ENCODE measurements at regions not wholly inside any gene's neighbourhood (a gene's known extent, or its start where the extent isn't known, plus 50 kb on each side); places are given as distances from the start of the nearest gene placed in this dataset.

DNA sequence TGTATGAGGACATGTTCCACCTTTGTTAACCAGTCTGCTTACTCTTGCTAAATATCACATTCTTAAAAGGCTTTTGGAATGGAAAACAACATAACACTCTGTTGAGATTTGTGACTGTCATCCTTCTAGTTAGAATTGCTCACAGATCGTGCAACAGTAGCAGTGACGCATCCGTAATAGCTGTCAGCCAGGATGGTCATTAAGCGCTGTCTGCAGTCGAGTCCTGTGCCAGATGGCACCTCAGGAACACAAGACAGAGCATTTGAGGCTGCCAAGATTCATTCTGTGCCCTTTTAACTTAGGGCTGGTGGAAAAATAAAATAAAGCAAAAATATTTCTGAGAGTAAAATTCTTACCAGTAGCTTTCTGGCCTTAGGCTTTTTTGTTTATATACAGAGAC is 348.6 kb downstream of the ANKRD7 start:
- no peak for DNase-seq (ENCODE audit: low read depth)

DNA sequence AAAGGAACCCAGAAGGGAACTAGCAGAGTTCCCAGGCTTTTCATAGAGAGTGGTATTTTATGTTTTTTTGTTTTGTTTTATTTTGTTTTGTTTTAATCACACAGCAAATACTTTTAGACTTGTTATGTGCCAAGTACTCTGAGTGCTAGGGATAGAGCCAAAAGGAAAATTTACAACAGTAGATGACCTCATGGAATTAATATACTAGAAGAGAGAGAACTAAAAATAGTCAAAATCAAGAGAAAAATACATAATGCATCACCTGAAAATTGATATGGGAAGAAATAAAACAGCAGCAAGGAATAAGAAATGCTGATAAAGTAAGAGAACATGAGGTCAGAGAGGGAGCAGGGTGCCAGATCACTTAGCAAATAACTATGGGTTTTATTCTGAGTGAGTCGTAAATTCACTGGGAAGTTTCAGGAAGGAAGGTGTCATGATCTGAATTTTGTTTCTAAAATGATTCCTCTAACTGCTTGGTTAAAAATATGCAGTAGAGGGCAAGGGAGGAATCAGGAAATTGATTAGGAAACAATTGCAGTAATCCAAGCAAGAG is 351.0 kb downstream of the ANKRD7 start:
- DNase-seq (ENCODE audit: low read depth), result no peak

DNA sequence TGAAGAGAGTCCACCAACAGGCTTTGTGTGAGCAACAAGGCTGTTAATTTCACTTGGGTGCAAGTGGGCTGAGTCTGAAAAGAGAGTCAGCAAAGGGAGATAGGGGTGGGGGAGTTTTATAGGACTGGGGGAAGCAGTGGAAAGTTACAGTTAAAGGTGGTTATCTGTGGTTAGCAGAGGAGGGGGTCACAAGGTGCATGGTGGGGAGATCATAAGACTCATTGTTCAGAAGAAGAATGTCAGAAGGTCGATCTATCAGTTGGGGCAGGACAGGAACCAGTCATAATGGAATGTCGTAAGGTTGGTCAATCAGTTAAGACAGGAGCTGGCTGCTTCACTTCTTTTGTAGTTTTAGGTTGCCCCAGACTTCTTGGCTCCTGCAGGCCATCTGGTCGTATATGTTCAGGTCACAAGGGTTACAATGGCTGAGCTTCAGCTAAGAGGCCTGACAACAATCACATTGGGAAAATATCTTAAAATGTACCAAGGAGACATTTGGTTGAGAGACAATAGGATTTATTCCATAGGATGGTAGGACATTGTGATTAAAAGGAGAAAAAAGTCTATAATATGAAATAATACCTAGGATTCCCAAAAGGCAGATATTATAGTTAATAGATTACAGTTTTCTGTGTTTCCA is 356.4 kb downstream of the ANKRD7 start:
- no peak for DNase-seq (ENCODE audit: low read depth)

DNA sequence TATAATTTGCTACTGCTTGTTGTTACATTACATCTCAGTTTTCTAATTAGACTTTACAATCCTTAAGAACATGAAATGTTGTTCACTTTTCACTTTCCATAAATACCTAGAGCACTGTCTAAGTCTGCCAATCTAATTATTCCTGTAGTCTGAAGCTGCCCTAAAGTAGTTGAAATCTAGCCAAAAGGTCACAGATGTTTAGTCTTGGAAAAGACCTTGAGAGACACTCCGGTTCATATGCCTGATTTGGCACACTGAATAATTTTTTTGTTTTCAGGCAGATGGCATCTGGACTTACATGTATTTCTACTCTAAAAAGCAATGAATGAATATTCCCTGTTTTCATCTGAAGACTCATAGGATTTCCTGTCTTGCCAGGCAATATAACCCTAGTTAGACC is 359.1 kb downstream of the ANKRD7 start:
- no peak for DNase-seq (ENCODE audit: low read depth)

DNA sequence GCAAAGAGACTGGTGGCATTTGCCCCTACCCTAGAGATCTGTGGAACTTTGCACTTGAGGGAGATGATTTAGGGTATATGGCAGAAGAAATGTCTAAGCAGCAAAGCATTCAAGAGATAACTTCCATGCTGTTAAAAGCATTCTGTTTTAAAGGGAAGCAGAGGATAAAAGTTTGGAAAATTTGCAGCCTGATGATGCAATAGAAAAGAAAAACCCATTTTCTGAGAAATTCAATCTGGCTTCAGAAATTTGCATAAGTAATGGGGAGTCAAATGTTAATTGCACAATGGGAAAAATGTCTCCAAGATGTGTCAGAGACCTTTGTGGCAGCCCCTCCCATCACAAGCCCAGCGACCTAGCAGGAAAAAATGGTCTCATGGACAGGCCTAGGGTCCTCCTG is 361.7 kb downstream of the ANKRD7 start:
- no peak for DNase-seq (ENCODE audit: low read depth)

DNA sequence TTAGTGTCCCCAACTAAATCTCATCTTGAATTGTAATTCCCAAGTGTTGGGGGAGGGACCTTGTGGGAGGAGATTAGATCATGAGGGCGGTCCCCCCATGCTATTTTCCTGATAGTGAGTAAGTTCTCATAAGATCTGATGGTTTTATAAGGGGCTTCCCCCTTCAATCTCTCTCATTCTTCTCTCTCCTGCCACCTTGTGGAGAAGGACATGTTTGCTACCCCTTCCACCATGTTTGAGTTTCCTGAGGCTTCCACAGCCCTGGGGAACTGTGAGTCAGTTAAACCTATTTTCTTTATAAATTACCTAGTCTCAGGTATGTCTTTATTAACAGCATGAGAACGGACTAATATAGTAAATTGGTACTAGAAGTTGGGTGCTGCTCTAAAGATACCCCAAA is 365.6 kb downstream of the ANKRD7 start:
- DNase-seq (ENCODE audit: low read depth), result no peak

DNA sequence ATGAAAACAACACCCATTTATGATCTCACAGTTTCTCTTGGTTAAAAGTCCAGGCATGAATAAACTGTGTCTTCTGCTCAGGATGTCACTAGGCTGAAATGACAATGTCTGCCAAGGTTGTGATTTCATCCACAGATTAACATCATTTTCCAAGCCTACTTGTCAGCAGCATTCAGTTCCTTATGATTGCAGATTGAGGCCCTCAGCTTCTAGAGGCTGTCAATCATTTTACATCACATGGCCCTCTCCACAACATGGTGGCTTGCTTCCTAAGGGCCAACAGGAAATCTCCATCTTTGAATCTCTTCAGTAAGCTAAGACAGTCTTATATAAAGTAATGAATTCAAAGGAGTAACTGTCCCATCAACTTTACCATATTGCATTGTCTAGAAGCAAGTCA is 377.6 kb downstream of the ANKRD7 start:
- no peak for DNase-seq (ENCODE audit: low read depth)

DNA sequence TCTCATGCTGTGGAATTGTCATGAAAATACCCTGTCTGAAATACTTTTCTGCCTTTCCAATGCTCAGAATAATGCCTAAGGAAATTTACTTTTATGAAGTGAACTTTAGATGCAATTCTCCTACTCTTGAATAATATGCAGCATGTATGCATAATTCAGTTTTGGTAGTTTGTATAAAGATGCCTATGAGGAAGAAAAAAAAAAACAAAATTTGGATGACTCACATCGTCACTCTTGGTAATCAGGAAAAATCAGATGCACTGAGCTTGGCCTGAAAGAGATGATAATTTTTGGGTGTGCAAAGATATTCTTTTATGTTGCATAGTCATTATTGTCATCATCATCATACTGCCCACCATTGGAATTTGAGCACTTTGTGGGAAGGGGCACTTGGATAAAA is 382.1 kb downstream of the ANKRD7 start:
- no peak for DNase-seq (ENCODE audit: low read depth)

DNA sequence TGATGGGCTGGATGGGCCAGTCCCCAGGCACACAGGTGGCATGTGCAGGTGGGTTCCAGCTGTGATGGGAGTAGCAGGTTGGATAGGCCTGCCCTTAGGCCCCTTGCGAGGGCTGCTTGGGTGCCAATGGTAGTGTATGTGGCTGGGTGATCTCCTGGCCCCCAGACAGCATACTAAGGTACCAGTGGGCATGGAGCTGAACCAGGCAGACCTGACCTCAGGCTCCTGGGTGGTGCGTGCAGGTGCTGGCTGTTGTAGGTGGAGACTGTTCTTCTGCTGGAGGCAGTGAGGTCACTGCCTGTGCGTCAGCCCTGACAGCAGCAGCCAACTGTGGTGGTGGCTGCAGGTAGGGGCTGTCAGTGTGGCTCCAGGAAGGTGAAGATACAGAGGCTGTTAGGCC is 384.7 kb downstream of the ANKRD7 start:
- no peak for DNase-seq (ENCODE audit: low read depth)

DNA sequence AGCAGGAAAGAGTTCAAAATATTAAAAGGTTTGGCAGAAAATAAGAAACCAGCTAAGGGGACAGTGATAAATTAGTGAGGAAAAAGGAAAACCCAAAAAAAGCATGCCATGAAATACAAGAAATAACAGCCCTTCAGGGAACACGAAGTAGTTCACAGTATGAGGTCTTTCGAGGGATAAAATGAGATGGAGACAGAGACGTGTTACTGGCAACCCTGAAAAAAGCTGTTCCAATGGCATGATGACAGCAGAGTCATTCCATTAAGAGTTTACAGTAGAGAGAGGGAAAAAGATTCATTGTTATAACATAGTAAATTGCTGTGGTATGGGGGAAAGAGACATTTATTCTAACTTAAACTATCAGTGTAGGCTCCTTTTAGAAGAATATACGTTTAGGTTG is 391.2 kb downstream of the ANKRD7 start:
- no peak for DNase-seq (ENCODE audit: low read depth)

DNA sequence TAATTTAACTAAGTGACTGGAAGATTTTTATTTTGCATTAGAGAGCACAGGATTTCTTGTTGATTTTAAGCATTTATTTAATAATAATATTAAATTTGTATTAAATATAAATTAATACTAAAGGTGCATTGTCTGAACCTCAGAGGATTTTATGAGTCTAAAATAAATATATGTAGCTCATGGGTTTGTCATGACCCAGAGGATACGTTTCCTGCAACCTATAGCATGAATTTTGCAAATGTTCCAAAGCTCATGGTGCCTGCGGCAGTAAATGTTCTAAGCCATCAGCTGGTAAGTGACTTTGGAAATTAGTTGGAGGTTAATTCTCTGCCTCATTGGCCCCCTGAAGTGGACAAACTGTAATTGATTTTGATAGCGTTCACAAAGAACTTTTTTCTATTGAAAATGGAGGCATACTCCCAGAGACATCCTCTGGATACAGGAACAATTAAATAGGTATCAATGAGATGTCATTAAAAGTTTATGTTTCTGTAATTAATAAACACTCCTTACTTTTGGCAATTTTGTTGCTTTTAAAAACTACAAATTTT is 397.4 kb downstream of the ANKRD7 start:
- DNase-seq (ENCODE audit: low read depth), result no peak

DNA sequence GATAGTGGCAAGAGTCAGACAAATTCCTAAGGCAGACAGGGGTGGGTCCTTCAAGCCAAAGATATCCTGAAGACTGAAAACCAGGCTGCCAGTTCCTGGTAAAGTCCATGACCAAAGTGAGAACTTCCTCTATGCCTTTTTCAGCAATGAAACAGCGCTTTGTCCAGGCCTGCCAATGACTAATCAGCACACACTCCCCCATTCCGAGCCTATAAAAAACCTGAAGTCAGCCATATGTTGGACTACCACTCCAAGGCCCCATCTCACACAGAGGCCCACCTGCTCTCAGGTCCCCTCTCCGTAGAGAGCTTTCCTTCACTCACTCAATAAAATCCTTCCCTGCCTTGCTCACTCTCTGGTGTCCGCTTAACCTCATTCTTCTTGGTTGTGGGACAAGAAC is 402.2 kb downstream of the ANKRD7 start:
- no peak for DNase-seq (ENCODE audit: low read depth)

DNA sequence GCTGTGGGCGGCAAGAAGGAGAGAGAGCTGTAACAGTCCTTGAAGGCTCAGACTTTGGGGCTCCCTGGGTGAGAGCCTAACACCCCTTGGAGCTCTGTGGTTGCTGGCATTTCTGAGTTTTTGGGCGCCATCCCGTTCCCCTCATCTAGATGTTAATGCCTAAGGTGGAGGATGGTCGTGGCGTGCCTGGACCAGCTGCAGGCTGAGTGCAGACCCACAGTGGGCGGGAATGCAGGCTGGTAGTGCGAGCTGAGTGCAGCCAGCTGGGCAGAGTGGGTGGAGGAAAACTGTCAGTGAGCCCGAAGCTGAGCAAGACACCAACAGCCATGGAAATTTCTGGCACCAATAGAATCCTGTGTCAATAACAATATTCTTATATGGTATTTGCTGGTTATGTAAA is 403.0 kb downstream of the ANKRD7 start:
- no peak for DNase-seq (ENCODE audit: low read depth)

DNA sequence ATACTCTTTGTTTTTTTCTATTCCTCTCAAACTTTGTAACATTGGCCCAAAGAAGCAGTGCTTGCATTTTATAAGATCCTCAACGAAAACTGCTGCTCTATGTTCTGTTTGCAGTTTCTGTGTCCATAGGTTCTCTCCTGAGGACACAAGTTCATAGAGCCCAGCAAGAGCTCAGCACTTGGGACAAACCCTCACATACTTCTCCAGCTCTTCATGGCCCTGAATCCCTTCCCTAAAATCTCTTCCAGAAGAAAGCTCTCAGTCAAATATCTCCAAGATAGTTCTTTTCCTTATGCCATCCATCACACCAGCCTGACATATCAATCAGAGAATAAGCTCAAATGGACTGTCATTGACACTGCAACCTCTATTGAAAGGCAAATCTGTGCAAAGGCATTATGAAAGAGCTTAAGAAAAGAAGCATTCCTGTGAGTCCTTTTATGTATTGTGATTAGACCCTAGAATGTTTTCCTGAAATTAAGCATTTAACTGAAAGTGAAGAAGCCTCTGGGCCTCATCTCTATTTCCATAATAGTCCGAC is 405.5 kb downstream of the ANKRD7 start:
- DNase-seq (ENCODE audit: low read depth), result no peak

DNA sequence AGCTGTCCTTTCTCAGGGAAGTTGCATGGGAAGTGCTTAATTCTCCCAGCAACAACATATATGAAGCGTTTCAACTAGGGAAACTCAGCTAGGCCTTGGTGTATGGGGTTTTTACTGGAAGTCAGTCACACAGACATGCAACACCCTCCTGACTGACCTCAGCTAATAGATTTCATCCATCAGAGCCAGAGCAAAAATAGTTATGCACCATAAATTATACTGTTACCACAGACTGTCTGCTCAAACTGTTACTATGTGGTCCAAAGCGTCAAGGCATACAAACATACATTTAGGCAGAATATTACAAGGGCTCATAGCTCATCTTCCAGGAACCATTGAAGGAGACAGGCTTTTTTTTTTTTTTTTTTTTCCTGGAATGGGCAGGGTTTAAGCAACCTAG is 417.9 kb downstream of the ANKRD7 start:
- no peak for DNase-seq (ENCODE audit: low read depth)

DNA sequence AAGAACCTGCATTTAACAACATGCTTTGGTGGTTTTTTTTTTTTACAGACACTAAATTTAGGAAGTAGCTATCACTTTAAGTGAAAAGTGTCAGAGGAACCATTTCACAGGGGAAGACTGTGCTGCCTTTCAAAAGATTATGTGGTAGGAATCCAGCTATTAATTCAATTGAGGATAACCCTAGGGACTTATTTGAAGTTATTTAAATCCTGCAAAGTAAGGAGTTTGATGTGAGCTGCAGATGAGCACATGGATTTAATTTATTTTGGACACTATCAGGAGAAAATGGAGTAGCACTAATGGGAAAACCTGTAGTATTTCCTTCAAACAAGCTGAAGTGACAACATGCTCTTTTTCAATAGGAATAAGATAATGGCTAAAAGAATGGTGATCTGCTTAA is 419.8 kb downstream of the ANKRD7 start:
- no peak for DNase-seq (ENCODE audit: low read depth)

DNA sequence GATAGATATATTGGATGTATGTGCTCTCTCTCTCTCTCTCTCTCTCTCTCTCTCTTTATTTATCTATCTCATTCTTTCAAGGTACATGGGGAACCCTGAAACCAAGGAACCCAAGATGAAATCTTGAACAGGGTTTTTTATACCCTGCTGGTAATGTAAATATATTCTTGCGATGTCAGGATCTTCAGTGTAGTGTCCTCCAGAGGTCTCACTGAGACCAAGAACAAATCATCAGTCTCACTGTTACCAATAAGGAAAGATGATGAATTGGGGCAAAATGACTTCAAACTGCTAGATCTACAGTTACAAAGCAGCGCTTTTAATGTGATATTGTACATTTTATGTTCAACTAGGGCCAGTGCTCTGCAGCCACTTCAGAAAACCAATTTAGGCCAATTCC is 423.5 kb downstream of the ANKRD7 start:
- no peak for DNase-seq (ENCODE audit: low read depth)

DNA sequence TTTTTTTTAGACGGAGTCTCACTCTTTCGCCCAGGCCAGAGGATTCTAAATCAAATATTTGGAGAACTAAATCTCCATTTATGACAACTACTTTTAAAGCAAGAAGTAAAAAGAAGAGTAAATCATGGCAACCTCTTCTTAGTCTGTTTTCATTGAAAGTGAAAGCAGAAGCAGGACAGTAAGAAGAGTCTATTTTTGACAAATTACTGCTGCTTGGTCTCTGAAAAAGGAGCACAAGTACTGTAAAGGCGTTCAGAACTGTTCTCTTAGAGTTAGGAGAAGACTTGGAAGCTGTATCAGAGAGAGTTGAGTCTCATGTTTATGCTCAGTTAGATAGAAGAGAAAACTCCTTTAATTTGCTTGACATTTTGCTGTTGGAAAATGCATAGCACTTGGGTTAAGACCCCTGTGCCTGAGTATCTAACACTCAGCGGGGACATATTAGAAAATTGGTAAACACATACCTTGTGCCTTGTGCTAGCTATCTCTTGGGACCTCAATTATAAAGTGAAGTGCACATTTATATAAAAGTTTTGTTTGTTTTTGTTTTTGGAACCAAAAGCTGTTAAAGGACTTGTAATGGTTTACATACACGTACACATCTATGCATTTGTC is 433.0 kb downstream of the ANKRD7 start:
- DNase-seq (ENCODE audit: low read depth), result no peak

DNA sequence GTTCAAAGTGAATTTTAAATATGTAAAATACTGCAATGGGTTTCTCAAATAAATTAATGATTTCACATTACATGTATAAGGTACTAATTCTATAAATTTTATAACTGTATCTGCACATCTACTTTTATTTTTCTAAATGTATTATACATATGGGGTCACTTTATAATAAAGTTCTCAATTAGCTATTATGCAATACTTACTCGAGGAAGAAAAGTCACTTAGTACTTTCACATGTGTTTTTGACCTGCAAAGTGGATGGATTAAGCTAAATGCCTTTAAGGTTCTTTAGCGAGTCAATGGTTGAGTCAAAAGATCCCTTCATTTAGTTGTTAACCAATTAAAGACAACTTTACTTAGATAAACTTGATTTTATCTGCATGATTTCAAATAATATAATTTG is 437.8 kb downstream of the ANKRD7 start:
- DNase-seq (ENCODE audit: low read depth), result no peak

DNA sequence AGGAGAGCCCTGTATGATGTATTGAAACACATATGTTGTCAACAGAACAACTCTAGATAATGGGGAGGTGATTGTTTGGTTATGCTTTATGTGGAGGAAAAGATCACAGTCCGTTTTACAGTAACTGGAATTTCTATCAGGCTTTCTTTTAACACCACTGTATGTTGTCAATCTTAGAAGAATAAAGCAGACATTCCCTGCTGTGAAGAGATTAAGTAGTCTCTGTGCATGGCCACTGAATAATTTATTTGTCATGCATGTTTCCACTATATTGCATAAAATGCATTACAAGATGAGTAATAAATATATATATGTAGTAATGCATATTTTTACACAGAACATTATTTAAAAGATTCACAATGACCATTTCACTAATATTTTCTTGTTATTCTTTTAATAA is 440.0 kb downstream of the ANKRD7 start:
- no peak for DNase-seq (ENCODE audit: low read depth)

DNA sequence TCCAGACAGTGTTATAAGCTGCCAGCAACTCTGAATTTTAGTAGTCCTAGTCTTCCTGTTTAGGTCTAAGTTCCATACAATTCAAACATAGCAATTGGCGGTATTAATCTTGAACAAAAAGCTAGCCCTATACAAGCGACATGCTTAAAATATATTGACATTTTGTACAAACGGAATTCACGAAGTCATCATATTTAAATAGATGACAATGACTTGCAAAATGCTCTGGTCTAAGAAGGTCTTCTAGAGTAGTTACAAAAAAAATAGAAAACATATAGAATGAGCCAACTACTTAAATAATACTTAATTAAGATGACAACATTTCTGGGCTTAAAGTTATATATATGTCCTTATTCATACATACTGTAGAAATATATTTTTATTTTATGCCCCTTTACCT is 446.6 kb downstream of the ANKRD7 start:
- no peak for DNase-seq (ENCODE audit: low read depth)

DNA sequence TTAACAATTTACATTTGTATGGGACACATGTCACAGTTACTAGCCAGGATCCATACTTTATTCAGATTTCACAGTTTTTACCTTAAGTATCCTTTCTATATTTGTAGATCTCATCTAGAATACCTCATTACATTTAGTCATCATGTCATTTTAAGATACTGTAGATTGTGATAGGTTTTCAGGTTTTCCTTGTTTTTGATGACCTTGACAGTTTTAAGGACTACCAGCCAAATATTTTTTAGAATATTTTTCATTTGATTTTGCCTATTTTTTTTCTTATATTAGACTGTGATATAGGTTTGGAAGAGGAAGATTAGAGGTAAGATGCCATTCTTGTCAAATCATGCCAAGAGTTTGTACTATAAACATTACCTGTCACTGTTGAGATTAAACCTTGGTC is 460.3 kb downstream of the ANKRD7 start:
- DNase-seq (ENCODE audit: low read depth), result no peak

DNA sequence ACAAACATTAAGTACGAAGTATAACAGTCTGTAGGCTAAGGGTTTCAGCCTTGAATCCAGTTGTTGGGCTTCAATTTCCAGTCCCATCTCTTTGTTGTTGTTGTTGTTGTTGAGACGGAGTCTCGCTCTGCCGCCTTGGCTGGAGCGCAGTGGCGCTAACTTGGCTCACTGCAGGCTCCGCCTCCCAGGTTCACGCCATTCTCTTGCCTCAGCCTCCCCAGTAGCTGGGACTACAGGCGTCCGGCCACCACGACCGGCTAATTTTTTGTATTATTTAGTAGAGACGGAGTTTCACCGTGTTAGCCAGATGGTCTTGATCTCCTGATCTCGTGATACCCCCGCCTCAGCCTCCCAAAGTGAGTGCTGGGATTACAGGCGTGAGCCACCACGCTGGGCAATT is 464.9 kb downstream of the ANKRD7 start:
- DNase-seq (ENCODE audit: low read depth), result no peak

DNA sequence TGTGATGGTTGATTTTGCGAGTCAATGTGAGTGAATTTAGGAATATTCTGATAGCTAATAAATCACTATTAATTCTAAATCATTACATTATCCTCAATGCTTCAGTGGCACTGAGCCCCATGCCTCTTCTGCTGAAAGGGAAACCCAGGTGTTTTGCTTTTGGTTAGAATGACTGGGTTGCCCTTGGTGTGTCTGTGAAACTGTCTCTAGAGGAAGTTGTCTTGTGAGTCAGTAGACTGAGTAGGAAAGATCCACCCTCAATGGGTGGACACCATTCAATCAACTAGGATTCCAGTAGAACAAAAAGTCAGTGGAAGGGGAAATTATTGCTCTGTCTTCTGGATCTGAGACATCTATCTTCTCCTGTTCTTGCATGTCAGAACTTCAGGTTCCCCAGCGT is 472.4 kb downstream of the ANKRD7 start:
- no peak for DNase-seq (ENCODE audit: low read depth)

All from activated T-cell treated with anti-CD3 and anti-CD28 coated beads for 24 hours (primary cell).